C4-2B (cell line): ENCODE measurements at regions not wholly inside any gene's neighbourhood (a gene's known extent, or its start where the extent isn't known, plus 50 kb on each side); places are given as distances from the start of the nearest gene placed in this dataset.

Experiments
- ZFX ChIP-seq: fragments of 450-650 bp; IDR thresholded peaks from 2 replicates; pipeline ENCODE4 v1.6.1; 2017
- TF ChIP-seq, protein P1 (sequence below): fragments of 450-650 bp; conservative IDR thresholded peaks from 2 replicates; pipeline ENCODE4 v1.5.1; 2017; ENCODE audit warnings: mild to moderate bottlenecking

DNA sequence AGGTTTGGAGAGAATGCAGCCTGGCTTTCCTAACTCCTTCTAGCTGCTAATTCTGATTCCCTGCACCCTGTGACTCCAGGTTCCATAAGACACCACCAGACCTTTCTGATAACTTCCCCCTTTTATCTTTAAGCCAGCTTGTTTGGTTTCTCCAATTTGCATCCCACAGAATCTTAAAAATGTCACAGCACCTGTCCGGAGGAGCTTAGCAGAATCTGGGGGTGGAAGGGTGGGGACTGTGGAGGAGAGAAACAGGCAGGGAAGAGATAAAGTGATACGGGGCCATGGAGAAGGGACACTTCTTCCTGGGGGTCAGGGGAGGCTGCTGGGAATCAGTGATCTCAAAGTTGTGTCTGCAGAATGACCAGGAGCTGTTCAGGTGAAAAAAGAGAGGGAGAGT lies 59.4 kb downstream of the FOXL1 start:
- TF ChIP-seq, protein P1, sequence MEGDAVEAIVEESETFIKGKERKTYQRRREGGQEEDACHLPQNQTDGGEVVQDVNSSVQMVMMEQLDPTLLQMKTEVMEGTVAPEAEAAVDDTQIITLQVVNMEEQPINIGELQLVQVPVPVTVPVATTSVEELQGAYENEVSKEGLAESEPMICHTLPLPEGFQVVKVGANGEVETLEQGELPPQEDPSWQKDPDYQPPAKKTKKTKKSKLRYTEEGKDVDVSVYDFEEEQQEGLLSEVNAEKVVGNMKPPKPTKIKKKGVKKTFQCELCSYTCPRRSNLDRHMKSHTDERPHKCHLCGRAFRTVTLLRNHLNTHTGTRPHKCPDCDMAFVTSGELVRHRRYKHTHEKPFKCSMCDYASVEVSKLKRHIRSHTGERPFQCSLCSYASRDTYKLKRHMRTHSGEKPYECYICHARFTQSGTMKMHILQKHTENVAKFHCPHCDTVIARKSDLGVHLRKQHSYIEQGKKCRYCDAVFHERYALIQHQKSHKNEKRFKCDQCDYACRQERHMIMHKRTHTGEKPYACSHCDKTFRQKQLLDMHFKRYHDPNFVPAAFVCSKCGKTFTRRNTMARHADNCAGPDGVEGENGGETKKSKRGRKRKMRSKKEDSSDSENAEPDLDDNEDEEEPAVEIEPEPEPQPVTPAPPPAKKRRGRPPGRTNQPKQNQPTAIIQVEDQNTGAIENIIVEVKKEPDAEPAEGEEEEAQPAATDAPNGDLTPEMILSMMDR = no peak
- no peak for TF ChIP-seq ZFX
